ENCODE measurements at regions not wholly inside any gene's neighbourhood (a gene's known extent, or its start where the extent isn't known, plus 50 kb on each side); places are given as distances from the start of the nearest gene placed in this dataset.

DNA sequence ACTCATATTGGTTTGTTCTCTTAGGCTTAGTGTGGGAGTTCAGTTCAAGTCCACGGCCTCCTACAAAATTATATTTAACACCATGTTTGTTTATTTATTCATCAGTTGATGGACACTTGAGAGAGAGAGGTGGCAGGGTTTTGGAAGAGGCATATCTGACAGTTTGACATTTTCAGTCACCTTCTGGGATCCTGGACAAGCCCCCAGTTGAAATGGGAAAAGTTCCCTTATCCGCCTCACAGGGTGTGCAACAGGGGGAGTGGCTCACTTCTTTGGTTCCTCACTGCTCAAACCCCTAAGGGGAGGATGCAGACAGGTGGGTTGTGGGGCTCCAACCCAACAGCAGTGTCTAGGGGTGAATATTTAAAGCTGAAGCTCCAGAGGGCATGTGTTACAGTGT lies 52.3 kb upstream of the TNFSF18 start (continued):
- TF ChIP-seq, protein P1, sequence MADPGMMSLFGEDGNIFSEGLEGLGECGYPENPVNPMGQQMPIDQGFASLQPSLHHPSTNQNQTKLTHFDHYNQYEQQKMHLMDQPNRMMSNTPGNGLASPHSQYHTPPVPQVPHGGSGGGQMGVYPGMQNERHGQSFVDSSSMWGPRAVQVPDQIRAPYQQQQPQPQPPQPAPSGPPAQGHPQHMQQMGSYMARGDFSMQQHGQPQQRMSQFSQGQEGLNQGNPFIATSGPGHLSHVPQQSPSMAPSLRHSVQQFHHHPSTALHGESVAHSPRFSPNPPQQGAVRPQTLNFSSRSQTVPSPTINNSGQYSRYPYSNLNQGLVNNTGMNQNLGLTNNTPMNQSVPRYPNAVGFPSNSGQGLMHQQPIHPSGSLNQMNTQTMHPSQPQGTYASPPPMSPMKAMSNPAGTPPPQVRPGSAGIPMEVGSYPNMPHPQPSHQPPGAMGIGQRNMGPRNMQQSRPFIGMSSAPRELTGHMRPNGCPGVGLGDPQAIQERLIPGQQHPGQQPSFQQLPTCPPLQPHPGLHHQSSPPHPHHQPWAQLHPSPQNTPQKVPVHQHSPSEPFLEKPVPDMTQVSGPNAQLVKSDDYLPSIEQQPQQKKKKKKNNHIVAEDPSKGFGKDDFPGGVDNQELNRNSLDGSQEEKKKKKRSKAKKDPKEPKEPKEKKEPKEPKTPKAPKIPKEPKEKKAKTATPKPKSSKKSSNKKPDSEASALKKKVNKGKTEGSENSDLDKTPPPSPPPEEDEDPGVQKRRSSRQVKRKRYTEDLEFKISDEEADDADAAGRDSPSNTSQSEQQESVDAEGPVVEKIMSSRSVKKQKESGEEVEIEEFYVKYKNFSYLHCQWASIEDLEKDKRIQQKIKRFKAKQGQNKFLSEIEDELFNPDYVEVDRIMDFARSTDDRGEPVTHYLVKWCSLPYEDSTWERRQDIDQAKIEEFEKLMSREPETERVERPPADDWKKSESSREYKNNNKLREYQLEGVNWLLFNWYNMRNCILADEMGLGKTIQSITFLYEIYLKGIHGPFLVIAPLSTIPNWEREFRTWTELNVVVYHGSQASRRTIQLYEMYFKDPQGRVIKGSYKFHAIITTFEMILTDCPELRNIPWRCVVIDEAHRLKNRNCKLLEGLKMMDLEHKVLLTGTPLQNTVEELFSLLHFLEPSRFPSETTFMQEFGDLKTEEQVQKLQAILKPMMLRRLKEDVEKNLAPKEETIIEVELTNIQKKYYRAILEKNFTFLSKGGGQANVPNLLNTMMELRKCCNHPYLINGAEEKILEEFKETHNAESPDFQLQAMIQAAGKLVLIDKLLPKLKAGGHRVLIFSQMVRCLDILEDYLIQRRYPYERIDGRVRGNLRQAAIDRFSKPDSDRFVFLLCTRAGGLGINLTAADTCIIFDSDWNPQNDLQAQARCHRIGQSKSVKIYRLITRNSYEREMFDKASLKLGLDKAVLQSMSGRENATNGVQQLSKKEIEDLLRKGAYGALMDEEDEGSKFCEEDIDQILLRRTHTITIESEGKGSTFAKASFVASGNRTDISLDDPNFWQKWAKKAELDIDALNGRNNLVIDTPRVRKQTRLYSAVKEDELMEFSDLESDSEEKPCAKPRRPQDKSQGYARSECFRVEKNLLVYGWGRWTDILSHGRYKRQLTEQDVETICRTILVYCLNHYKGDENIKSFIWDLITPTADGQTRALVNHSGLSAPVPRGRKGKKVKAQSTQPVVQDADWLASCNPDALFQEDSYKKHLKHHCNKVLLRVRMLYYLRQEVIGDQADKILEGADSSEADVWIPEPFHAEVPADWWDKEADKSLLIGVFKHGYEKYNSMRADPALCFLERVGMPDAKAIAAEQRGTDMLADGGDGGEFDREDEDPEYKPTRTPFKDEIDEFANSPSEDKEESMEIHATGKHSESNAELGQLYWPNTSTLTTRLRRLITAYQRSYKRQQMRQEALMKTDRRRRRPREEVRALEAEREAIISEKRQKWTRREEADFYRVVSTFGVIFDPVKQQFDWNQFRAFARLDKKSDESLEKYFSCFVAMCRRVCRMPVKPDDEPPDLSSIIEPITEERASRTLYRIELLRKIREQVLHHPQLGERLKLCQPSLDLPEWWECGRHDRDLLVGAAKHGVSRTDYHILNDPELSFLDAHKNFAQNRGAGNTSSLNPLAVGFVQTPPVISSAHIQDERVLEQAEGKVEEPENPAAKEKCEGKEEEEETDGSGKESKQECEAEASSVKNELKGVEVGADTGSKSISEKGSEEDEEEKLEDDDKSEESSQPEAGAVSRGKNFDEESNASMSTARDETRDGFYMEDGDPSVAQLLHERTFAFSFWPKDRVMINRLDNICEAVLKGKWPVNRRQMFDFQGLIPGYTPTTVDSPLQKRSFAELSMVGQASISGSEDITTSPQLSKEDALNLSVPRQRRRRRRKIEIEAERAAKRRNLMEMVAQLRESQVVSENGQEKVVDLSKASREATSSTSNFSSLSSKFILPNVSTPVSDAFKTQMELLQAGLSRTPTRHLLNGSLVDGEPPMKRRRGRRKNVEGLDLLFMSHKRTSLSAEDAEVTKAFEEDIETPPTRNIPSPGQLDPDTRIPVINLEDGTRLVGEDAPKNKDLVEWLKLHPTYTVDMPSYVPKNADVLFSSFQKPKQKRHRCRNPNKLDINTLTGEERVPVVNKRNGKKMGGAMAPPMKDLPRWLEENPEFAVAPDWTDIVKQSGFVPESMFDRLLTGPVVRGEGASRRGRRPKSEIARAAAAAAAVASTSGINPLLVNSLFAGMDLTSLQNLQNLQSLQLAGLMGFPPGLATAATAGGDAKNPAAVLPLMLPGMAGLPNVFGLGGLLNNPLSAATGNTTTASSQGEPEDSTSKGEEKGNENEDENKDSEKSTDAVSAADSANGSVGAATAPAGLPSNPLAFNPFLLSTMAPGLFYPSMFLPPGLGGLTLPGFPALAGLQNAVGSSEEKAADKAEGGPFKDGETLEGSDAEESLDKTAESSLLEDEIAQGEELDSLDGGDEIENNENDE (IDR thresholded peaks at IDR 0.05; ENCODE audit: low read depth, low read length): no peak
- TF ChIP-seq, protein P2, sequence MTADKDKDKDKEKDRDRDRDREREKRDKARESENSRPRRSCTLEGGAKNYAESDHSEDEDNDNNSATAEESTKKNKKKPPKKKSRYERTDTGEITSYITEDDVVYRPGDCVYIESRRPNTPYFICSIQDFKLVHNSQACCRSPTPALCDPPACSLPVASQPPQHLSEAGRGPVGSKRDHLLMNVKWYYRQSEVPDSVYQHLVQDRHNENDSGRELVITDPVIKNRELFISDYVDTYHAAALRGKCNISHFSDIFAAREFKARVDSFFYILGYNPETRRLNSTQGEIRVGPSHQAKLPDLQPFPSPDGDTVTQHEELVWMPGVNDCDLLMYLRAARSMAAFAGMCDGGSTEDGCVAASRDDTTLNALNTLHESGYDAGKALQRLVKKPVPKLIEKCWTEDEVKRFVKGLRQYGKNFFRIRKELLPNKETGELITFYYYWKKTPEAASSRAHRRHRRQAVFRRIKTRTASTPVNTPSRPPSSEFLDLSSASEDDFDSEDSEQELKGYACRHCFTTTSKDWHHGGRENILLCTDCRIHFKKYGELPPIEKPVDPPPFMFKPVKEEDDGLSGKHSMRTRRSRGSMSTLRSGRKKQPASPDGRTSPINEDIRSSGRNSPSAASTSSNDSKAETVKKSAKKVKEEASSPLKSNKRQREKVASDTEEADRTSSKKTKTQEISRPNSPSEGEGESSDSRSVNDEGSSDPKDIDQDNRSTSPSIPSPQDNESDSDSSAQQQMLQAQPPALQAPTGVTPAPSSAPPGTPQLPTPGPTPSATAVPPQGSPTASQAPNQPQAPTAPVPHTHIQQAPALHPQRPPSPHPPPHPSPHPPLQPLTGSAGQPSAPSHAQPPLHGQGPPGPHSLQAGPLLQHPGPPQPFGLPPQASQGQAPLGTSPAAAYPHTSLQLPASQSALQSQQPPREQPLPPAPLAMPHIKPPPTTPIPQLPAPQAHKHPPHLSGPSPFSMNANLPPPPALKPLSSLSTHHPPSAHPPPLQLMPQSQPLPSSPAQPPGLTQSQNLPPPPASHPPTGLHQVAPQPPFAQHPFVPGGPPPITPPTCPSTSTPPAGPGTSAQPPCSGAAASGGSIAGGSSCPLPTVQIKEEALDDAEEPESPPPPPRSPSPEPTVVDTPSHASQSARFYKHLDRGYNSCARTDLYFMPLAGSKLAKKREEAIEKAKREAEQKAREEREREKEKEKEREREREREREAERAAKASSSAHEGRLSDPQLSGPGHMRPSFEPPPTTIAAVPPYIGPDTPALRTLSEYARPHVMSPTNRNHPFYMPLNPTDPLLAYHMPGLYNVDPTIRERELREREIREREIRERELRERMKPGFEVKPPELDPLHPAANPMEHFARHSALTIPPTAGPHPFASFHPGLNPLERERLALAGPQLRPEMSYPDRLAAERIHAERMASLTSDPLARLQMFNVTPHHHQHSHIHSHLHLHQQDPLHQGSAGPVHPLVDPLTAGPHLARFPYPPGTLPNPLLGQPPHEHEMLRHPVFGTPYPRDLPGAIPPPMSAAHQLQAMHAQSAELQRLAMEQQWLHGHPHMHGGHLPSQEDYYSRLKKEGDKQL (CRISPR knock-in tag; IDR thresholded peaks at IDR 0.05; ENCODE audit: borderline replicate concordance): no peak
- TF ChIP-seq, protein P3, sequence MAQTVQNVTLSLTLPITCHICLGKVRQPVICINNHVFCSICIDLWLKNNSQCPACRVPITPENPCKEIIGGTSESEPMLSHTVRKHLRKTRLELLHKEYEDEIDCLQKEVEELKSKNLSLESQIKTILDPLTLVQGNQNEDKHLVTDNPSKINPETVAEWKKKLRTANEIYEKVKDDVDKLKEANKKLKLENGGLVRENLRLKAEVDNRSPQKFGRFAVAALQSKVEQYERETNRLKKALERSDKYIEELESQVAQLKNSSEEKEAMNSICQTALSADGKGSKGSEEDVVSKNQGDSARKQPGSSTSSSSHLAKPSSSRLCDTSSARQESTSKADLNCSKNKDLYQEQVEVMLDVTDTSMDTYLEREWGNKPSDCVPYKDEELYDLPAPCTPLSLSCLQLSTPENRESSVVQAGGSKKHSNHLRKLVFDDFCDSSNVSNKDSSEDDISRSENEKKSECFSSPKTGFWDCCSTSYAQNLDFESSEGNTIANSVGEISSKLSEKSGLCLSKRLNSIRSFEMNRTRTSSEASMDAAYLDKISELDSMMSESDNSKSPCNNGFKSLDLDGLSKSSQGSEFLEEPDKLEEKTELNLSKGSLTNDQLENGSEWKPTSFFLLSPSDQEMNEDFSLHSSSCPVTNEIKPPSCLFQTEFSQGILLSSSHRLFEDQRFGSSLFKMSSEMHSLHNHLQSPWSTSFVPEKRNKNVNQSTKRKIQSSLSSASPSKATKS (CRISPR knock-in tag; IDR thresholded peaks at IDR 0.05): no peak
- TF ChIP-seq TAF7 (tag; IDR thresholded peaks at IDR 0.05): no peak
- TF ChIP-seq CBX2 (IDR thresholded peaks at IDR 0.05; ENCODE audit: insufficient read depth, low read length, poor library complexity, severe bottlenecking): no peak
- TF ChIP-seq NCOA1 (IDR thresholded peaks at IDR 0.05; ENCODE audit: low read depth): no peak
- no peak for TF ChIP-seq ZNF57 (CRISPR knock-in tag; IDR thresholded peaks at IDR 0.05)
- TF ChIP-seq ATF1 (CRISPR knock-in tag; IDR thresholded peaks at IDR 0.05): no peak
- TF ChIP-seq ATF1 (tag; IDR thresholded peaks at IDR 0.05): no peak
- TF ChIP-seq ZNF197 (CRISPR knock-in tag; IDR thresholded peaks at IDR 0.05; ENCODE audit: low read depth): no peak

Measured in K562 (cell line).